ENCODE measurements at regions not wholly inside any gene's neighbourhood (a gene's known extent, or its start where the extent isn't known, plus 50 kb on each side); places are given as distances from the start of the nearest gene placed in this dataset.

DNA sequence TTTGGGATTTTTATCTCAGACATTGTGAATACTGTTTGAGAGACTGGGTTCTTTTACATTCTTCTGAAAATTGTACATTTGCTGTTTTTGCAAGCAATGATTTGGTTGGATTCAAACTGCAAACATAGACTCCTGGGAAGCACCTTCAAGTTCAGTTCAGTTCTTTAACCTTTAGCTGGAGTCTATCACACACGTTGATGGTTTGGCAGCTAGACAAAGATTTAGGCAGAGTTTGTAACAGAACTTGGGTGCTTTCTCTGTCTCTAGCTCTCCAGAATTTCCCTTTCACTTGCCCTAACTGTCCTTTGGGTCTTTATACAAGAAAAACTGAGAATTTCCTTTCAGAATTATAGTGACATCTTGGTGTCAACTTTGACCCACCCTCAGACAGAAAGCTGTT is 556.6 kb downstream of the DIAPH3 start:
- no peak for DNase-seq

DNA sequence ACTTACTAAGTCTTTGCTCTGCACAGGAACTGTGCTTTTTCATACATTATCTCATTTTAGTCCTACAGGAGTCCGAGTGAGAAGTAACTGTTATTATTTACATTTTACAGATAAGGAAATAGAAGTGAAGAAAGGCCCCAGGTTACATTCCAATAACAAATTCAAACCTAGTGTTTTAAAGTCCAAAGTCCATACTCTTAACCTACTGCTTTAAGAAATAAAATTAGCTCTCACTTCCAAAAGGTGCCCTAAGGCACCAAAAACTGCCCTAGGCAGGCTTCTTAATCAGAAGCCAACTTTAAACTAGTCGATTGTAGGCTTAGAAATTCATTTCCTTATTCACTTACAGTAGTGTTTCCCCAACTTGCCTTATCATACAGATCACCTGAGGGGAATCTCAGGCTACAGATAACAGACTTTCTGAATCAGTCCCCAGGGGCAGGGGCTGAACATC is 555.9 kb downstream of the DIAPH3 start:
- DNase-seq: no peak

DNA sequence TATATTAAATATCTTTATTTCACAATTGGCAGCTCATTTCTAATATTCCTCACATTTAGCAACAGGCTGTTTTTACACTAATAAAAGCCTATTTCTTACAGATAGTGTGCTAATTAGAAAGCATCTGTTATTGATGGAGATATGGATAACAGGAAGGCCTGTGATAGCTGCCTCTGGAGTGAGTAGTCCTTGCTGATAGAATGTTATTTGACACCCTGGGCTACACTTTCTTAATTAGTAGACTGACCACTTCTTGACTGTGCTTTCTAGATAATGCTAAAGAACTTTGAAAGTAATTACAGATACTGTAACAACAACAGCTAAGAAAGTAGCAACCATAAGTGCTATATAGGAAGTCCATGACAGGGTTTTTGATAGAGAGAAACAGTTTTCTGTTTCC is 554.3 kb downstream of the DIAPH3 start:
- no peak for DNase-seq
